Endothelial cell of umbilical vein (primary cell): ENCODE measurements at regions not wholly inside any gene's neighbourhood (a gene's known extent, or its start where the extent isn't known, plus 50 kb on each side); places are given as distances from the start of the nearest gene placed in this dataset.

Source experiments
- BruUV-seq: library from RNA; stranded (reverse); fragments of 400-500 nt; replicated peaks from 2 replicates; lab custom pipeline; 2021; lab: Mats Ljungman, UMichigan
- CTCF ChIA-PET: fragments of 300-600, 350-600 bp; sonication (Branson Sonifier 250); formaldehyde crosslinking; loops from one replicate; lab custom pipeline; 2021; ENCODE audit warnings: antibody characterized with exemption, inconsistent platforms; lab: Charles Lee
- POLR2A ChIA-PET: fragments of 300-600, 350-600 bp; sonication (Branson Sonifier 250); formaldehyde crosslinking; loops from one replicate; lab custom pipeline; 2021; ENCODE audit warnings: antibody characterized with exemption, inconsistent platforms; lab: Charles Lee
- DNase-seq: peaks from one replicate; pipeline ENCODE4 v3.0.0-alpha.2; 2011; ENCODE audit warnings: low read depth, low spot score
- FAIRE-seq: peaks from 2 replicates; lab custom pipeline; 2011; peaks lifted over from hg19 to GRCh38; lab: Jason Lieb, UNC
- H2AFZ ChIP-seq: 2 replicates; pipeline ENCODE4 v1.6.0; 2012; ENCODE audit warnings: low read depth, low read length, control low read depth, inconsistent platforms
- H3K27ac ChIP-seq: 2 replicates; pipeline ENCODE4 v1.5.1; 2011; ENCODE audit warnings: low read depth, mild to moderate bottlenecking, control low read depth, low read length, moderate library complexity; ENCODE audit not compliant: insufficient read depth
- H3K27me3 ChIP-seq, 2 experiments: 2 replicates each; pipeline versions ENCODE4 v1.6.0 to v1.6.1; 2011; ENCODE audit warnings: low read length in 2 of 2, mixed read lengths in 1 of 2; ENCODE audit not compliant: control insufficient read depth in 2 of 2, insufficient read depth in 2 of 2
- H3K36me3 ChIP-seq, 2 experiments: 2 replicates in 1 of 2; 3 replicates in 1 of 2; pipeline ENCODE4 v1.5.1; 2011; ENCODE audit warnings: low read length in 2 of 2, mild to moderate bottlenecking in 1 of 2, moderate library complexity in 1 of 2; ENCODE audit not compliant: control insufficient read depth in 2 of 2, insufficient read depth in 2 of 2; ENCODE audit errors: extremely low read depth in 1 of 2
- H3K4me1 ChIP-seq: 3 replicates; pipeline ENCODE4 v1.5.1; 2011; ENCODE audit warnings: mild to moderate bottlenecking, low read length; ENCODE audit not compliant: control insufficient read depth, insufficient read depth; ENCODE audit errors: extremely low read depth
- H3K4me2 ChIP-seq: 2 replicates; pipeline ENCODE4 v1.6.1; 2011; ENCODE audit warnings: low read length, control low read depth, mixed read lengths; ENCODE audit not compliant: insufficient read depth
- H3K4me3 ChIP-seq, 3 experiments: fragments of 200-600 bp in 1 of 3; sonication (generic), shearing (Covaris generic) in 1 of 3; replicated peaks in 1 of 3; 2 replicates each; pipeline ENCODE4 v1.5.1; 2011 to 2016; ENCODE audit warnings: control low read depth in 3 of 3, low read length in 3 of 3, mild to moderate bottlenecking in 2 of 3, inconsistent platforms in 1 of 3, low read depth in 1 of 3, moderate library complexity in 1 of 3; ENCODE audit not compliant: insufficient read depth in 1 of 3
- H3K79me2 ChIP-seq: 2 replicates; pipeline ENCODE4 v1.6.0; 2012; ENCODE audit warnings: low read length, inconsistent platforms; ENCODE audit not compliant: control insufficient read depth, insufficient read depth
- H3K9ac ChIP-seq: replicated peaks from 2 replicates; pipeline ENCODE3; 2011; ENCODE audit warnings: low read length, control low read depth; ENCODE audit not compliant: insufficient read depth; ENCODE audit errors: extremely low read depth
- H3K9me1 ChIP-seq: replicated peaks from 3 replicates; pipeline ENCODE4 v1.6.0; 2011; ENCODE audit warnings: mild to moderate bottlenecking, low read length; ENCODE audit not compliant: control insufficient read depth, insufficient read depth; ENCODE audit errors: extremely low read depth
- H3K9me3 ChIP-seq: replicated peaks from 2 replicates; pipeline ENCODE4 v1.5.1; 2012; ENCODE audit warnings: low read length, inconsistent platforms; ENCODE audit not compliant: control insufficient read depth, insufficient read depth
- H4K20me1 ChIP-seq: replicated peaks from 2 replicates; pipeline ENCODE3; 2011; ENCODE audit warnings: mild to moderate bottlenecking, low read length; ENCODE audit not compliant: control insufficient read depth, insufficient read depth; ENCODE audit errors: extremely low read depth
- EZH2 ChIP-seq: IDR thresholded peaks from 2 replicates; pipeline ENCODE4 v1.6.1; 2012; ENCODE audit warnings: borderline replicate concordance, low read depth, mild to moderate bottlenecking, moderate library complexity, low read length, inconsistent platforms; ENCODE audit not compliant: severe bottlenecking
- FOS ChIP-seq: IDR thresholded peaks from 2 replicates; pipeline ENCODE4 v1.6.1; 2011; ENCODE audit warnings: mild to moderate bottlenecking, low read length, moderate library complexity, borderline replicate concordance; ENCODE audit not compliant: insufficient read depth
- GATA2 ChIP-seq: IDR thresholded peaks from 2 replicates; pipeline ENCODE4 v1.7.0; 2011; ENCODE audit warnings: low read depth, mild to moderate bottlenecking, moderate library complexity, mixed read lengths, low read length; ENCODE audit not compliant: insufficient read length, insufficient read depth
- JUN ChIP-seq: IDR thresholded peaks from 2 replicates; pipeline ENCODE4 v1.6.1; 2011; ENCODE audit warnings: borderline replicate concordance, low read depth; ENCODE audit not compliant: insufficient read length, insufficient read depth
- MYC ChIP-seq: IDR thresholded peaks from one replicate; pipeline ENCODE4 v1.6.1; 2011; ENCODE audit warnings: mild to moderate bottlenecking, low read depth, low read length
- POLR2A ChIP-seq: IDR thresholded peaks from 2 replicates; pipeline ENCODE4 v1.6.1; 2012; ENCODE audit warnings: low read depth, mild to moderate bottlenecking, control low read depth, low read length
- POLR2AphosphoS5 ChIP-seq: IDR thresholded peaks from 2 replicates; pipeline ENCODE4 v1.6.1; 2012; ENCODE audit warnings: low read depth, mild to moderate bottlenecking, control low read depth, low read length, moderate library complexity; ENCODE audit not compliant: insufficient read depth
- dilution Hi-C: fragments of 300-500 bp; cut with MboI; formaldehyde crosslinking; loops from one replicate; pipeline ENCODE4 v1.15.0; 2019; ENCODE audit warnings: low sequenced_read_pairs; ENCODE audit not compliant: extremely low pct_ligation_motif_present
- intact Hi-C: fragments of 100-400 bp; cut with micrococcal nuclease; formaldehyde crosslinking; loops from one replicate; pipeline ENCODE4 v1.10.0; 2022
- TF ChIP-seq, protein P1 (sequence below), 2 donors: IDR thresholded peaks; 1 replicate in 1 of 2; 2 replicates in 1 of 2; pipeline ENCODE4 v1.5.1; 2011; ENCODE audit warnings: low read length in 2 of 2, mild to moderate bottlenecking in 2 of 2, moderate library complexity in 2 of 2, control low read depth in 1 of 2, inconsistent platforms in 1 of 2, low read depth in 1 of 2; ENCODE audit not compliant: insufficient read depth in 1 of 2; ENCODE audit errors: extremely low read depth in 1 of 2
- TF ChIP-seq, protein P2 (sequence below): IDR thresholded peaks from 2 replicates; pipeline ENCODE4 v1.6.1; 2011; ENCODE audit not compliant: insufficient read depth, insufficient read length

DNA sequence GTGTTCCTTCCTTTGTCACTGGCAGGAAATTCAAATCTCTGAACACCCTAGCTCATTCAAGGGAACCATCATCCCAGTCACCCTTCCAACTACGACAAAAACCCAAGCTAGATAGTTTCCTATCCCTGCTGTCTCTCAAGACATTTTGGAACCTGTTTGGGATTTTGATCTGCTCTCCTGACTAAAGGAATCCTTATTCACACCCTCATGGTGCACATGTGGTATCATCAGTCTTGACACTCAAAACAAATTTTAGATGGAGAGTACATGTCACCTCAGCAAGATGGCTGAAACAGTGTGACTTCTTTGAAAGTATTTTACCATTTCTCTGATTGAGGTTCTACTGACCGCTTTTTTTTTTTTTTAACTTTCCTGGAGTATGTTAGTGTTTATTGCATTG is 234.3 kb upstream of the TMEM229A start:
- intact Hi-C loops, result no loop called here
- Histone ChIP-seq H3K36me3 (no peaks in the 10 kb centered on the region), H3K4me2 (no peak overlapping the region), H3K4me3 (no peak overlapping the region), H3K9me3 (no peaks in the 10 kb centered on the region), H2AFZ (no peak overlapping the region), H3K9me1 (no peaks in the 10 kb centered on the region), H3K27ac (no peak overlapping the region), H3K27me3 (no peaks in the 10 kb centered on the region), H3K9ac (no peak overlapping the region), H3K79me2 (no peaks in the 10 kb centered on the region), H3K4me1 (no peaks in the 10 kb centered on the region), H4K20me1 (no peaks in the 10 kb centered on the region)
- TF ChIP-seq, protein P1, sequence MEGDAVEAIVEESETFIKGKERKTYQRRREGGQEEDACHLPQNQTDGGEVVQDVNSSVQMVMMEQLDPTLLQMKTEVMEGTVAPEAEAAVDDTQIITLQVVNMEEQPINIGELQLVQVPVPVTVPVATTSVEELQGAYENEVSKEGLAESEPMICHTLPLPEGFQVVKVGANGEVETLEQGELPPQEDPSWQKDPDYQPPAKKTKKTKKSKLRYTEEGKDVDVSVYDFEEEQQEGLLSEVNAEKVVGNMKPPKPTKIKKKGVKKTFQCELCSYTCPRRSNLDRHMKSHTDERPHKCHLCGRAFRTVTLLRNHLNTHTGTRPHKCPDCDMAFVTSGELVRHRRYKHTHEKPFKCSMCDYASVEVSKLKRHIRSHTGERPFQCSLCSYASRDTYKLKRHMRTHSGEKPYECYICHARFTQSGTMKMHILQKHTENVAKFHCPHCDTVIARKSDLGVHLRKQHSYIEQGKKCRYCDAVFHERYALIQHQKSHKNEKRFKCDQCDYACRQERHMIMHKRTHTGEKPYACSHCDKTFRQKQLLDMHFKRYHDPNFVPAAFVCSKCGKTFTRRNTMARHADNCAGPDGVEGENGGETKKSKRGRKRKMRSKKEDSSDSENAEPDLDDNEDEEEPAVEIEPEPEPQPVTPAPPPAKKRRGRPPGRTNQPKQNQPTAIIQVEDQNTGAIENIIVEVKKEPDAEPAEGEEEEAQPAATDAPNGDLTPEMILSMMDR (IDR thresholded peaks at IDR 0.05; ENCODE audit: extremely low read depth in 1 of 2, insufficient read depth in 1 of 2, low read depth in 1 of 2, low read length in 2 of 2), result no peak
- TF ChIP-seq POLR2AphosphoS5, result no peak
- TF ChIP-seq, protein P2, sequence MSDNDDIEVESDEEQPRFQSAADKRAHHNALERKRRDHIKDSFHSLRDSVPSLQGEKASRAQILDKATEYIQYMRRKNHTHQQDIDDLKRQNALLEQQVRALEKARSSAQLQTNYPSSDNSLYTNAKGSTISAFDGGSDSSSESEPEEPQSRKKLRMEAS, result no peak
- TF ChIP-seq GATA2, result no peak
- TF ChIP-seq POLR2A, result no peak
- TF ChIP-seq JUN, result no peak
- TF ChIP-seq FOS, result no peak
- no peak for TF ChIP-seq MYC
- no peak for TF ChIP-seq EZH2
- dilution Hi-C loops, result no loop called here
- CTCF ChIA-PET, result no interaction called here
- FAIRE-seq, result no peak
- DNase-seq, result no peak
- POLR2A ChIA-PET, result no interaction called here
- BruUV-seq, result no TSS peak
